ENCODE measurements at regions not wholly inside any gene's neighbourhood (a gene's known extent, or its start where the extent isn't known, plus 50 kb on each side); places are given as distances from the start of the nearest gene placed in this dataset.

GRCh38 chr11:11789735-11790369 lies 51.9 kb upstream of the USP47 start:
- peak; percentile 9 for DNase-seq

GRCh38 chr11:11788063-11788710 lies 53.6 kb upstream of the USP47 start:
- DNase-seq, result no peak

GRCh38 chr11:11787305-11788062 lies 54.3 kb upstream of the USP47 start:
- DNase-seq, result peak; percentile 87

- DNase-seq, result peak; percentile 24
These were observed 55.0 kb upstream of the USP47 start for GRCh38 chr11:11786771-11787170.

- DNase-seq, result no peak
These were observed 55.5 kb upstream of the USP47 start for GRCh38 chr11:11786234-11786633.

- no peak for DNase-seq
These were observed 59.2 kb upstream of the USP47 start for GRCh38 chr11:11782532-11783110.

- DNase-seq, result no peak
These were observed 60.9 kb upstream of the USP47 start for GRCh38 chr11:11780858-11781257.

GRCh38 chr11:11779975-11780374 lies 61.8 kb upstream of the USP47 start:
- DNase-seq, result no peak

GRCh38 chr11:11777897-11778296 lies 63.9 kb upstream of the USP47 start:
- DNase-seq, result no peak

GRCh38 chr11:11776714-11777113 lies 65.1 kb upstream of the USP47 start:
- no peak for DNase-seq

GRCh38 chr11:11774928-11775327 lies 66.8 kb upstream of the USP47 start:
- no peak for DNase-seq

- no peak for DNase-seq
These were observed 68.8 kb upstream of the USP47 start for GRCh38 chr11:11772865-11773515.

GRCh38 chr11:11770921-11771486 lies 70.8 kb upstream of the USP47 start:
- DNase-seq, result no peak

GRCh38 chr11:11770296-11770695 lies 71.5 kb upstream of the USP47 start:
- DNase-seq, result peak; percentile 2

GRCh38 chr11:11769782-11770181 lies 72.0 kb upstream of the USP47 start:
- DNase-seq, result no peak

GRCh38 chr11:11769362-11769761 lies 72.4 kb upstream of the USP47 start:
- no peak for DNase-seq

GRCh38 chr11:11764423-11764803 lies 77.4 kb upstream of the USP47 start:
- DNase-seq, result no peak

- DNase-seq, result no peak
These were observed 77.9 kb upstream of the USP47 start for GRCh38 chr11:11763796-11764422.

- DNase-seq, result no peak
These were observed 80.9 kb upstream of the USP47 start for GRCh38 chr11:11760838-11761237.

- no peak for DNase-seq
These were observed 83.1 kb upstream of the USP47 start for GRCh38 chr11:11758603-11759196.

- no peak for DNase-seq
These were observed 83.9 kb upstream of the USP47 start for GRCh38 chr11:11757909-11758308.

GRCh38 chr11:11756718-11757117 lies 85.1 kb upstream of the USP47 start:
- DNase-seq, result no peak

Data from midbrain (tissue), 1 donor.